Liver (tissue), 3 donors: ENCODE measurements at regions not wholly inside any gene's neighbourhood (a gene's known extent, or its start where the extent isn't known, plus 50 kb on each side); places are given as distances from the start of the nearest gene placed in this dataset.

Experiments used
- CTCF ChIP-seq: fragments of 150-350 bp; IDR thresholded peaks from 2 replicates; pipeline ENCODE4 v1.5.1; 2017; ENCODE audit warnings: improper control_type of control experiment, low read depth, low read length; ENCODE audit not compliant: missing input control
- EGR1 ChIP-seq, 2 donors: IDR thresholded peaks; 2 replicates each; pipeline ENCODE4 v1.6.1; 2016 to 2018; ENCODE audit warnings: antibody characterized with exemption in 2 of 2, low read depth in 2 of 2
- JUND ChIP-seq, 2 donors: IDR thresholded peaks; 2 replicates each; pipeline ENCODE4 v1.6.1; 2016; ENCODE audit warnings: antibody characterized with exemption in 2 of 2
- RAD21 ChIP-seq, 2 donors: IDR thresholded peaks; 2 replicates each; pipeline ENCODE4 v1.6.1; 2016; ENCODE audit warnings: antibody characterized with exemption in 2 of 2, mild to moderate bottlenecking in 2 of 2
- REST ChIP-seq: IDR thresholded peaks from 2 replicates; pipeline ENCODE4 v1.6.1; 2016; ENCODE audit warnings: antibody characterized with exemption, mild to moderate bottlenecking
- YY1 ChIP-seq: IDR thresholded peaks from 2 replicates; pipeline ENCODE4 v1.6.1; 2016; ENCODE audit warnings: antibody characterized with exemption, mild to moderate bottlenecking
- ZBTB33 ChIP-seq: IDR thresholded peaks from 2 replicates; pipeline ENCODE4 v1.6.1; 2016; ENCODE audit warnings: antibody characterized with exemption
- donor health status: healthy.
- donor health status: healthy.

GRCh38 chr5:148880696-148881095 lies 54.3 kb downstream of the ADRB2 start:
- TF ChIP-seq CTCF (no peak), YY1 (no peak), ZBTB33 (no peak), JUND (IDR thresholded peaks at IDR 0.05) (no peak), RAD21 (IDR thresholded peaks at IDR 0.05) (no peak), REST (no peak), EGR1 (IDR thresholded peaks at IDR 0.05; ENCODE audit: low read depth in 2 of 2) (no peak)
